Lower leg skin (tissue), 3 donors: ENCODE measurements at regions not wholly inside any gene's neighbourhood (a gene's known extent, or its start where the extent isn't known, plus 50 kb on each side); places are given as distances from the start of the nearest gene placed in this dataset.

Experiments used
- POLR2A ChIP-seq, 2 donors: fragments of 450-650 bp; IDR thresholded peaks; one replicate each; pipeline ENCODE4 v1.6.1; 2016 to 2017; ENCODE audit warnings: antibody characterized with exemption in 2 of 2, mild to moderate bottlenecking in 1 of 2, moderate library complexity in 1 of 2
- TF ChIP-seq, protein P1 (sequence below), 3 donors: fragments of 450-650 bp; IDR thresholded peaks; one replicate each; pipeline ENCODE4 v1.5.1; 2016; ENCODE audit warnings: antibody characterized with exemption in 3 of 3, mild to moderate bottlenecking in 3 of 3, moderate library complexity in 2 of 3

DNA sequence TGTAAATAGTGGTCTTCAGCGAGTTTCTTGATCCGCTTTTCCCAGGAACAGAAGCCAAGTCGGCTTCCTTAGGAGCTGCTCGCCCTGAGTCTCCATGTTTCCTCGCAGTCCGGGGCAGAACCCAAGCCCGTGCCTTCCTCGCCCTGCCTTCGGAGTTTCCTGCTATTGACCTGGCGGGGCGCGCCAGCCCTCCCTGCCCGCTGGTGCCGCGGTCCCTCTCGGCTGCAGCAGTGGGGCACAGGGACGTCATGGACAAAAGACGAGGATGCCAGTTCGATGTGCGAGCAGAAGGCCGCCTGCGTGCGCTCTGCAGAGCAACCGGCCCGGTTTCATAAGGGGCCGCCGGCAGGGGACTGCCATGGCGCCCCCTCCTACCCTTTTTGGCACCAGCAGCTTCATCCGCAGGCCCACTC is 156.6 kb downstream of the TM9SF2 start:
- TF ChIP-seq, protein P1, sequence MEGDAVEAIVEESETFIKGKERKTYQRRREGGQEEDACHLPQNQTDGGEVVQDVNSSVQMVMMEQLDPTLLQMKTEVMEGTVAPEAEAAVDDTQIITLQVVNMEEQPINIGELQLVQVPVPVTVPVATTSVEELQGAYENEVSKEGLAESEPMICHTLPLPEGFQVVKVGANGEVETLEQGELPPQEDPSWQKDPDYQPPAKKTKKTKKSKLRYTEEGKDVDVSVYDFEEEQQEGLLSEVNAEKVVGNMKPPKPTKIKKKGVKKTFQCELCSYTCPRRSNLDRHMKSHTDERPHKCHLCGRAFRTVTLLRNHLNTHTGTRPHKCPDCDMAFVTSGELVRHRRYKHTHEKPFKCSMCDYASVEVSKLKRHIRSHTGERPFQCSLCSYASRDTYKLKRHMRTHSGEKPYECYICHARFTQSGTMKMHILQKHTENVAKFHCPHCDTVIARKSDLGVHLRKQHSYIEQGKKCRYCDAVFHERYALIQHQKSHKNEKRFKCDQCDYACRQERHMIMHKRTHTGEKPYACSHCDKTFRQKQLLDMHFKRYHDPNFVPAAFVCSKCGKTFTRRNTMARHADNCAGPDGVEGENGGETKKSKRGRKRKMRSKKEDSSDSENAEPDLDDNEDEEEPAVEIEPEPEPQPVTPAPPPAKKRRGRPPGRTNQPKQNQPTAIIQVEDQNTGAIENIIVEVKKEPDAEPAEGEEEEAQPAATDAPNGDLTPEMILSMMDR (IDR thresholded peaks at IDR 0.05): no peak
- no peak for TF ChIP-seq POLR2A (IDR thresholded peaks at IDR 0.05)
